GM18499 (cell line): ENCODE measurements at regions not wholly inside any gene's neighbourhood (a gene's known extent, or its start where the extent isn't known, plus 50 kb on each side); places are given as distances from the start of the nearest gene placed in this dataset.
"Not testable (repeated sequence)": the region's sequence is repeated elsewhere in the genome, so short reads cannot be mapped to it uniquely, and the experiment has no call there.

Source experiments
- ATAC-seq: cut with Tn5 transposase; IDR thresholded peaks from one replicate; pipeline ENCODE4 v1.9.1; 2021; ENCODE audit warnings: moderate number of reproducible peaks; ENCODE audit not compliant: insufficient read depth, unreplicated experiment

DNA sequence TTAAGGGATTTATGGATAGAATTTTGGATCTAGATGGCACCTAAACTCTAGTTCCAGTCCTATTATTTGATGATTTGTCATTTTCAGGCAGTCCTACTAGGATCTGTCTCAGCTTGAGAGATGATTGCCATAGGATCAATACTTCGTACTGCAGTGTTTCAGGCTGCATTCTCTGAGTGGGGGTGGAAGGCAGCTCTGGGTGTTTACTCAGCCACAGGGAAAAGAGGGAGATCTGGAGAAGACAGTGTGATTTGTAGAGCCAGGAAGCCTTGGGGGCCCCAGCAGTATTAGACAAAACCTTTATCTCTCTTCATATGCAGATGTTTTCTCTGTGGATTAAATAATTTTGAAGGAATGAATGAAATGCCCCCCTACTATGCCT is 188.4 kb upstream of the SYNPR start:
- ATAC-seq: no peak

DNA sequence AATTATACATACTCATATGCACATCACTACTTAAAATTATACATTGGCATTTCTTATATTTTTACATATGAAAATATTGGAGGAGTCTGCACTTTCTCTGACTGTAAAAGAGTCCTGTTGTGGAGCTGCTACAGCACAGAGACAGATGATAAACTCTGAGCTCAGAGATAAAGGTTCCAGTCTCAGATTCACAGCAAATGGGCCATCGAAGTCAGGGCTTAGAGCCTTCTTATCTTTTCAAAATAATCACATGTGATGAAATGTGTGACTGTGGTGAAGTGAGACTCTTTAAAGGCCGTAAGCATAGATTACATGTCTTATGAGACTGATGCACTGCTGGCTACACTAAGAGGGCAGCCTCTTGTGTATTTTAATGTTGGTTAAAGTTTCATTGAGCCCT is 187.5 kb upstream of the SYNPR start:
- ATAC-seq: no peak

DNA sequence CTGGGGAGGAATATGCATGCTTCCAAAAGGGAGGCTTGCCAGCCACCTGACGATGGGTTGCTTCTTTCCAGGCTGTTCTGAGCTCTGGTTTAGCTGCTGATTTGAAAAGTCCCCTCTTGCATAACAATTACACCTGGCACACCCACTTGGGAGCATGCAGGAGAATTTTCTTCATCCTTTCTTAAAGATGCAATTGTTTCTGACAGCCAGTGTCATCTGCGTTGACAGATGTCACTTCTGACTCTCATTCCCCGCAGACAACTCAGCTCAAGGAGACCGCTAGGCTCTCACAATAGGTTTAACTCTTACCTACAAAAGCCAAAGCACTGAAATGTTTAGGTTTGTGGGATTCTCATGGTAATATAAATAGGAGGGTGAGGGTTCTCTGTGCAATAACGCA is 185.6 kb upstream of the SYNPR start:
- no peak for ATAC-seq

DNA sequence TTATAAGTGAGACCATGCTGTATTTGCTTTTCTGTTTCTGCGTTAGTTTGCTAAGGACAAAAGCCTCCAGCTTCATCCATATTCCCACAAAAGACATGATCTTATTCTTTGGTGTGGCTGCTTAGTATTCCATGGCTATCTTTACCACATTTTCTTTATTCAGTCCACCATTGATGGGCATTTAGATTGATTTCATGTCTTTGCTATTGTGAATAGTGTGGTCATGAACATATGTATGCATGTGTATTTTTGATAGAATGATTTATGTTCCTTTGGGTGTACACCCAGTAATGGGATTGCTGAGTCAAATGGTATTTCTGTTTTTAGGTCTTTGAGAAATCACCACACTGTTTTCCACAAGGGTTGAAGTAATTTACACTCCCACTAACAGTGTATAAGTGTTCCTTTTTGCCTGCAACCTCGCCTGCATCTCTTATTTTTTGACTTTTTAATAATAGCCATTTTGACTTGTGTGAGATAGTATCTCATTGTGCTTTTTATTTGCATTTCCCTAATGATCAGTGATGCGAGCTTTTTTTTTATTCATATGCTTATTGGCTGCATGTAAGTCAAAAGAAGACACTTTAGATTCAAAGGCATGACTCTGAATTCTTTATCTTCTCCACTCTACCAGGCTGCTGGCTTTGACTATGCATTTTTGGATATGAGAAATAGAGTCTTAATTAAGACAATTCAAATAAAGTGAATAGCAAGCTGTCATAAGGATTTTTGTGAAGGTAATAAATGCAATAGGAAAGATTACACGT is 183.3 kb upstream of the SYNPR start:
- ATAC-seq: no peak

DNA sequence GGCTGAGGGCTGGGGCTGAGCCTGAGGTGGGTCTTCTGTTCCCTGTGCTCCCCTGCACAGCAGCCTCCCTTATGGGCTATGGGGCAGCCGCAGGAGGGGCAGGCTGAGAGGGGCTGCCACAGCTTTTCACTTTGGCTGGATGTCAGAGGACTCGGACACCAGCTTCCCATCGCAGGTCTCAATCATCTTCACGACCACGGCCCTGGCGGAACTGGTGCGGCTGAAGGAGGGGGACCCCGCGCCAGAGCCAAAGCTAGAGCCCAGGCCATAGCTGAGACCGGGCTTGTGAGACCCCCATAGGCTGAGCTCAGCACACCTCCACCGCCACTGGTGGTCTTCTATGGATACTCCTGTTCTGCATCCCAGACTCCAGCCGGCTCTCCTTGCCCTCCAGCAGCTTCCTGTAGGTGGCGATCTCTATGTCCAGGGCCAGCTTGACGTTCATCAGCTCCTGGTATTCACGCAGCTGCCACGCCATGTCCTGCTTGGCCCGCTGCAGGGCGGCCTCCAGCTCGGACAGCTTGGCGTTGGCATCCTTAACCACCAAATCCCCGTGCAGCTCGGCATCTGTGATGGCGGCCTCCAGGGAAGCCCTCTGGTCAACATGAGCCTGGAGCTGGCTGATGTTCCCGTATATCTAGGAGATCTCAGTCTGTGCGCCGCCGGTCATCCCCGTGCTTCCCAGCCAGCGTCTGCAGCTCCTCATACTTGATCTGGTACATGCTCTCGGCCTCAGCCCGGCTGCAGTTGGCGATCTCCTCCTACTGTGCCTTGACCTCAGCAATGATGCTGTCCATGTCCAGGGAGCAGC is 181.7 kb upstream of the SYNPR start:
- ATAC-seq: no peak

DNA sequence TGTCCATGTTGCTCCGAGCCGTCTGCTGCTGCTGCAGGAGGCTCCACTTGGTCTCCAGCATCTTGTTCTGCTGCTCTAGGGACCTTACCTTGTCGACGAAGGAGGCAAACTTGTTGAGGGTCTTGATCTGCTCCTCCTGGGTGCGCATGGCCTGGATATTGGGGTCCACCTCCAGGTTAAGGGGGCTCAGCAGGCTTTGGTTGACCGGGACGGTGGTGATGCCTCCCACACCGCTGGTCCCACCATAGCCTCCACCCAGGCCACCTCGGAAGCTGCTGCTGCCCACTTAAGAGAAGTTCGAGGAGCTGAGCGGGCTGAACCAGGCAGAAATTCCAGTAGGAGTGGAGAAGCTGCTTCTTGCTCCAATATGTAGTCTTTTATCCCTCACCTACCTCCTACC is 180.7 kb upstream of the SYNPR start:
- no peak for ATAC-seq

DNA sequence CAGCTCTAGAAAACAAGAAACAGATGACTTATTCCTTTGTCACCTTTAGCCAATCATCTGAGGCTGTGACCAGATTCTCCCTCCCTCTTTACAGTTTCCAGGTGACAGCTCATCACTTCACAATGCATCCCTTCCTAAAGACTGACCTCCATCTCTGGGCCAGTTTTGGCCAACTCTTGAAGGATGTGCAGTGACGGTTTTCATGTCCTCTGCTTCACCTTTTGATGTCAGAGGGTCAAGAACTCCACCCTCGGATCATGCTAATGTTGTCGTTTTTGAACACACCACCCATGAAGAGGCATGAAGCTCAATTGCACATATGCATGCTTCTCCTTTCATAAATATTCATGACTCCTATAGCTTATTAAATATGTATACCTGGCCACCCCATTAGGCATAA is 161.2 kb upstream of the SYNPR start:
- ATAC-seq: no peak

DNA sequence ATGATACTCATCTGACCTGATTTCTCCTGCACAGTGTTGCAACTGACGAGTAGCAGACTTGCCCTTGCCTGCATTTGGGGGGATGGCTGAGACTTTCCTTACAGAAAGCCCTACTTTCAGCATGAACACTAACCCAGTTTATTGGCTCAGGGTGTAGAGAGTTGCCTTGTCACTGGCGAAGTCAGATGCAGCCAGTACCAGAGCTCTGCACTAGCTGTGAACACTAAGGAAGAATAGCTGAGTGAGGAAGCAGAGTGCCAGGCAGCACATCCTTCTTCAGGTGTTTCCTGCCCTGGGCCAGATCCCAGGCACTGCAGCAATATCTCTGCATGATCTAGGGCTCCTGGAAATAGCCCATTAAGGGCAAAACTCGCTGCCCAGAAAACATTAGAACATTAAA is 154.0 kb upstream of the SYNPR start:
- no peak for ATAC-seq

DNA sequence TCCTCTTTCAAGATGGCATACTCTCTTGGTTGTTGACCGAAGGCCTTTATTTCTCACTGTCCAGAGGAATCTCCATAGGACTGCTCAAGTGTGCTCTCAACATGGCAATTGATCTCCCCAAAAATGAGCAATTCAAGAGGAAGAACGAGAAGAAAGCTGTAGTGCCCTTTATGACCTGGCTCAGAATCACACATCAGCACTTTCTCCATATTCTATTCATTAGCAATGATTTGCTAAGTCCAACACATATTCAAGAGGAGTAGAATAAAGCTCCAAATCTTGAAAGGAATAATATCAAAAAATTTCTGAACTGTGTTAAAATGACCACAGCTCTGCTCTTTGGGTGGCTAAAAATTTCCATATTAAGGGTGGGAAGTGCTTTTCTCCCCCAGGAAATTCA is 151.6 kb upstream of the SYNPR start:
- no peak for ATAC-seq

DNA sequence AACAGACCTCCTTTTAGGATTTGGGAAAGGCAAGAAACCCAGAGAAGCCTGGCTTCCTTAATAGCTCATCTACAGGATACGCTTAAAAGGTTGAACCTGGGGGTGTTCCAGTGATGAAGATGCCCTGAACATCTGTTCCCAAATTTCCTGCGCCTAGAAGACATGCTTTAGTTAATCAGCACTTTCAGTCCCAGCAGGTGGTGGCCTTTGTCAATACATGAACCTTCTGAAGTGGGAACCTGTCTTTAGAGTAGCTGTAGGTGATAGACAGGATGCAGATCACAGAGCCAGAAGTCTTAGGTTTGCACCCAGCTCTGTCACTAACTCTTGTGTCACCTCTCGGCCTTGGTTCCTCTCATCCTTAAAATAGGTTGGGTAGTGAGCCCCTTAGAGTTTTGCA is 149.7 kb upstream of the SYNPR start:
- no peak for ATAC-seq

DNA sequence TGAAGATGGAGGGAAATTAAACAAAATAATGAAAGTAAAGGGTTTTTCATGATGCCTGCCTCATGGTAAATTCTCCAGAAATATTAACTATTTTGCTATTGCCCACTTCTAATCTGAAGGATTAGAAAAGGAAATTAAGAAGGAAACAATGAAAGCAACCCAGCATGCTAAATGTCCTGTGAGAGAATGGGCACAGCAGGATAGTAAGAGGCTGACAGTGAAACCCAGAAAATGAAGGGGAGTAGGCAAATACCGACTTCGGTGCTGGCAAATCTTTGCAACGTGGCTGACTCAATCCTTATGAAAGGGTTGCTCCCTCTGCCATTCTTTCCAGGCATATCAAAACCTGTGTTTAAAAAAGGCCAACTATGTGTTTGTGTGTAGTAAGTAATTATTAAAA is 147.5 kb upstream of the SYNPR start:
- ATAC-seq: no peak

DNA sequence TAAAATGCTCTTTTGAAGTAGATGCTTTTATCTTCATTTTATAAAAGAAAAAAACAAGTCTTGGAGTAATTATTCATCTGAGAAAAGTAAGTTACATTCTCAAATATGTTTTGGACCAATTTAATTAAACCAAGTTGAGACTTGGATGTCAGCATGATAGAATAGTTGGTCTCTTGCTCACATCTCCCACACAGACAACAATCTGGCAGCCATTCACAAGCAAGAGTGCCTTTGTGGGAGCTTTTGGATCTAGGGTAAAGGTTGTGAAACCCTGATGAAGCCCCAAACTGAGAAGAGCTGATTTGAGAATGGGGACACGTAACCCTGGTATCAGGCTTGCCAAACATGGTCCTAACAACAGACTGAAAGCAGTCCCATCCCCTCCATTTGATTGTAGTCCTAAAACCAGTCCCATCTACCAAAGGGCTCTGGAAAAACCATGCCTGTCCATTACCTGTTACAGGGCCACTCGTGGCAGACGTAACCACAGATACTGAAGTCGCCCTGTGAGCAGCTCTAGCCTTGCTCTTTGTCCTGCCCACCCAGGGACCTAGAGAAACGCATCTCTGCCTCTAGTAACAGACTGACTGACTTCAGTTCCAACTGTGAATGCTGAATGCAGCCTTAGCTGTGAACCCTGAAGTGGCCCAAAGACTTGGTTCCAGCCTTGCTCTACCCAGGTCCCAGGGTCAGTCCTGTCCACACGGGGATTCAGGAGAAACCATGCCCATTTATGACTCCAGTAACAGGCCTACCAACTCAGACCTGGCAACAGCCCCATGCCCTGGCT is 145.5 kb upstream of the SYNPR start:
- ATAC-seq: no peak

DNA sequence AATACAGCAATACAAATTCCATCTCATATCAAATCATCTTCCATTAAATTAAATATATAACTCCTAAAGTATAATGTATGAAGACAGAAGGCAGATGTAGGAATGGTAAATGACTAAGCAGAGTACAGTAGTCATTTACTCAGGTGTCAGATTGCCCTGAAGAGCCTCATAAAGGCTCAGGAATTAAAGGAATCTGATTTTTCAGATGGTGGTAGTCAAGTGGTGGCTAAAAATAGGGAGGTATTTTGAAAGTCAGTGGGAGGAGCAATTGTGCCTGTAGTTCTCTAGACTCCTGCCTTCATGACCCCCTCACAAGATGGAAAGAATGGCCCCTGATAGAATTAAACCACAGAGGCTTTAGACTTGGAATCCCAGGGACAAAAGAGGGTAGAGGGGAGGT is 142.7 kb upstream of the SYNPR start:
- ATAC-seq: no peak

DNA sequence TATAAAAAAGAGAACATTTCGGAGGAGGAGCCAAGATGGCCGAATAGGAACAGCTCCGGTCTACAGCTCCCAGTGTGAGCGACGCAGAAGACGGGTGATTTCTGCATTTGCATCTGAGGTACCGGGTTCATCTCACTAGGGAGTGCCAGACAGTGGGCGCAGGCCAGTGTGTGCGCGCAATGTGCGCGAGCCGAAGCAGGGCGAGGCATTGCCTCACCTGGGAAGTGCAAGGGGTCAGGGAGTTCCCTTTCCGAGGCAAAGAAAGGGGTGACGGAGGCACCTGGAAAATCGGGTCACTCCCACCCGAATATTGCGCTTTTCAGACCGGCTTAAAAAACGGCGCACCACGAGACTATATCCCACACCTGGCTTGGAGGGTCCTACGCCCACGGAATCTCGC is 141.9 kb upstream of the SYNPR start:
- not testable (repeated sequence) for ATAC-seq

DNA sequence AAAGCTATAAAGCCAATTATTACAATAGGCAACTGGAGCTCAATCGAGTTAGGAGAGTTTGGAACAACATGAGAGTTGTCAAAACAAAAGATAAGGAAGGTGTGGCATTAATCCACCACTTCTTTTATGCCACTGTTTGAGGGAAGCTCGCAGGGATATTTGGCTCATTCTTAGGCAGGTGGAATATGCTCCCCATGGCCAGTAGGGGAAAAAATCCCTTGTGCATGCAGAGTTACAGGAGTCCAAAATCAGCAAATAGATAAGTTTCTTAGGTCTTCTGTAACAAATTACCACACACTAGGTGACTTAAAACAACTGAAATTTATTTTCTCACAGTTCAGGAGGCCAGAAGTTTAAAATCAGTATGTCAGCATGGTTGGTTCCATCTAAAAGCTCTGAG is 135.4 kb upstream of the SYNPR start:
- no peak for ATAC-seq

DNA sequence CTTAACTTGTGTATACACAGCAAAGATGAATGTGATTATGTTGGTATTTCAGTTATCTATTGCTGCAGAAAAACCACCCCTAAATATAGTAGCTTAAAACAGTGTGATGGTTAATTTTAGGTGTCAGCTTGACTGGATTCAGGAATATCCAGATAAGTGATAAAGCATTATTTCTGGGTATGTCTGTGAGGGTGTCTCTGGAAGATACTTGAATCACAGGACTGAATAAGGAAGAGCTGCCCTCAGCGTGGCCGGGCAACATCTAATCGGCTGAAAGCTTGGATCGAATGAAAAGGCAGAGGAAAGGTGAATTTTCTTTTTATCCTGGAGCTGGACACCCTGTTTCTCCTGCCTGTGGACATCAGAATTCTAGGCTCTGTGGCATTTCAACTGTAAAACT is 132.0 kb upstream of the SYNPR start:
- no peak for ATAC-seq

DNA sequence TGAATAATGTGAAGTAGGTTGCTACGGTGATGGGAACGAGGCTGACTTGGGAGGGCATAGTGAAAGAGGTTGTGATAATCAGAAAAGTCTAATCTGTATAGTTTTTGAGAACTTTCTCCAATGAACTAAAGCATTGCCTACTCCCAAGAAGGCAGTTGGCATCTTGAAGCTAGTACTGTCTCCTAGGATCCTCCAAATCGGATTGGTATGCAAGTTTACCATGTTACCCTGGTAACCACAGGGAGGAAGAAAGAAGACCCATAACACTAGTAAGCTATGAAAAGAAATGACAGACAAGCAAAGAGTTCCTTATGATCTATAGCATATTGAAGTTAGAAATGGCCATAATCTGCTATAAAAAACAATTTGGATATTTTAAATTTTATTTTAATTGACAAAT is 127.2 kb upstream of the SYNPR start:
- ATAC-seq: no peak

DNA sequence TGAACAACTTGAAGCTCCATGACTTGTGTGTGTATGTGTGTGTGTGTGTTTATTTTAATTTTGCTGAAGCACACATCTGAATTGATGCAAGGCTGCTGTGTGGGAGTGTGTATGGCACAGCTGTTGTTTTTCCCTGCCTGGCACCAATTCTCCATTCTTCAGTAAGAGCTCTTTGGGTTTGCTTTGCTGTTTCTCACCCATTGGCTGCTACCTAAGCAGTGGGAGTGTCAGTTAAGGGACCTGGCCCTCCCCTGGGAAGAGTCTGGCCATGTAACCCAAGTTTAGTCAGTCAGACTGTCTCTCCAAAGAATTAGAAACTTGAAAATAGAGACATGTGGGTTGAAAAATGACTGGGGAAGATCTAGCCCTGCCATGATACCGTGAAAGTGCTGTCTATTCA is 126.2 kb upstream of the SYNPR start:
- no peak for ATAC-seq

DNA sequence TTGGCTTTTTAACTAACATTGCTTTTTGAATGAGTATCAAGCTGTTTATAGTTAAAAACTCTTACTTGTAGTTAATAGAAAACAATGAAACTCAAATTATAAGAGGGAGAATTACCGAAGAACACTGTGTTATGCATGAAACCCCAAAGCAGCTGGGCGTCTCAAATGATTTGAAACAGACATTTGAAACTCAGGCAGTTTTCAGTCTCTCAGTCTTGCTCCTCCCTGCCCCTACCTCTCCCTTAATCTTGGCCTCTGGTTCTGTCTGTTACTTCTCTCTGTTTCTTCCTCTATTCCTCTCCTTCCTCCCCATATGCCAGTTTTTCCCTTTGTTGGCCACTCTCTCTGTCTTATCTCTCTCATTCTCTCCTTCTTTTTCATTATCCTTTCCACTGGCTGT is 118.3 kb upstream of the SYNPR start:
- no peak for ATAC-seq

DNA sequence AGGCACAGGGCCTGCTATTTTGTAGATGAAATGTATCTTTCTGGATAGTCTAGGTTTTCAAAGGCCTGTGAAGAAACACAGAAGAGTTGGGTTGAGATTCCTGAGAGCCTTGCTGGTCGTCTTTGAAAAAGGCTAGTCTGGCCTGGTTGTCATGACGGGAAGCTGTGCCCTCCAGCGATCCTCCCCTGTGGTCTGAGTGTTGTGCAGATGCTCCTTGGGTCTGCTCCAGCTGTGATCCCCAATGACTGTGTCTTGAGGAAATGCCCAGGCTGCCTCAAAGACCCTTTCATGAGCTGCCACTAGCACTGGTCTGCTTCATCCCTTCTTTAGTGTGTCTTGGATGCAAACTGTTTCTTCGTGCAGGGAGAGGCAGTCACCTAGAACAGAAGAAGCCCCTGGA is 111.0 kb upstream of the SYNPR start:
- no peak for ATAC-seq

DNA sequence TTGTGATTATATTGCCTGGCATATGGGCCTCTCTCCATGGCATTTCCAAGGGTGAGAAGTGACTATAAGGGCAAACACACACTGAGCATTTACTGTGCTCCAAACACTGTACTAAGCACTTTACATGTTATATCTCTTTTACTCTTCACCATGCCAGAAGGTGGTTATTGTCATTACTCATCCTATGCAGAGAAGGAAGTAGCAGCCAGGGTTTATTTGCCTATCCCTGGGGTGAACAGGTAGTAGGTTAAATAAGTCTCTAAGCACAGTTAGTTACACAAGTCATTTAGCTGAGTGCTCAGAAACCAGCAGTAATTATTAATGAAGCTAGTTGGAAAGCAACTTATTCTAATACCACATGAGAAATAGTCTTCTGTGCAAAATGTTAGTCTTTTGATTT is 109.9 kb upstream of the SYNPR start:
- ATAC-seq: no peak
